ENCODE measurements at regions not wholly inside any gene's neighbourhood (a gene's known extent, or its start where the extent isn't known, plus 50 kb on each side); places are given as distances from the start of the nearest gene placed in this dataset.
"Not testable (repeated sequence)": the region's sequence is repeated elsewhere in the genome, so short reads cannot be mapped to it uniquely, and the experiment has no call there.

GRCh38 chr10:23493711-23494110 is 54.8 kb downstream of the OTUD1 start:
- DNase-seq (ENCODE audit: extremely low read depth in 1 of 2, low read depth in 1 of 2), result no peak

GRCh38 chr10:23496727-23497126 is 57.9 kb downstream of the OTUD1 start:
- no peak for DNase-seq (ENCODE audit: extremely low read depth in 1 of 2, low read depth in 1 of 2)

DNA sequence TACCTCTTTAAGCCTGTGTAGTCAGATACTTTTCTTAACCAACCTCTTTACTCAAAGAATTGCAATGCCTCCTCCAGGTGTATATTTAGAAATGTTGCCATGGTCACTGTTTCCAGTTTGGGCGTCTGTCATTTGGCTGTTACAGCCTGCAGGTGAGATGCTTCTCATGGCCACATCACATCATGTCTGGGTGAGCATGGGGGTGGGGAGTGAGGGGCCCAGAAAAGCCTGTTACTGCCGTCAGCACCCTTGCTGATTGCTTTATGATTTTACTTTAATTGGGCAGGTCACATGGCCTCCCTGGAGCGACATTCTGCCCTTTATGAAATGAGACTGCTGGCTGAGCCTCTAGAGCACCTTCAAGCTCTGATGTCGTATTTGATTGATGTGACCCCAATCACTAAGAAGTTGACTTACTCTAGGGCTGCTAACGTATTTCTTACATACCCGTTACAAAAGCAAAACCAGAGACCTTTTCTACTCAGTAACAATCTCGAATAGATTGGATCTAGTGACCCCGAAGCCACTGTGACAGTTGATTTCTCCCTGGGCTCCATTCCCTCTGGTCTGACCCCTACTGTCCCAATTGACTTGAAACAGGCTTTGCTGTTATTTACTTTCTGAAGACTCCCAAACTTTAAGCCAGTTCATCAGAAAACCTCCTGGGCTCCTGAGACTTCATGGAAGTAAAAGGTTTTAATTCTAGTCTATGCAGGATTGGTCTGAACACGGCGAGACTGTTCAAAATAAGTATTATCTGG is 60.7 kb downstream of the OTUD1 start:
- DNase-seq (ENCODE audit: extremely low read depth in 1 of 2, low read depth in 1 of 2), result no peak

DNA sequence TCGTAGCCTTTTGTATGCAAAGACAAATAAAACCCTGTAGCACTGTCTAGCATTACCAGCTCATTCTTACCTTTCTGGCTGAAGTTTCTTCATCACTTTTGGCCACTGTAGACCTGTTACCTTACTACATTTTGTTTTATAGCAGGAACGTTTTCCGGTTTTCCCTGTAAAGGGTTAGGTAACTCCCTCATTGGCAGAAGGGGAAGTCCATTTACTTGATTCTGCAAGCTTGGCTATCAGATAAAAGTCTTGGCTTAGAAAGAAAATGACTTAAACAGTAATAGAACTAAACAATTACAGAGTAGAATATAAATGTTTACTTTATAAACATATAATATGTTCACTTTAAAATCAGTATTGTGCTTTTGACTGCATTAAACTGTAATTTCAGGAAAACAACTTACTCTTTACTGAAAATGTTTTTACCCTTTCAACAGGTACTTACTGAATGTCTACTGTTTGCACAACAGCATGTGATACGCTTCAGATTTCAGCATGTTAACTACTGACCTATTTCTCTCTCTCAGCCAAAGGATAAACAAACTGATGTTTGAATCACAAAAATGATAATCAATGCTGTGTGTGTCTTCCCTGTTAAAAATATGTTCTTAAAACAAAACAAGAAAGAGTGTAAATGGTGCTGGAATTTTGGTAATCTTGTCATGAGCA is 67.1 kb downstream of the OTUD1 start:
- no peak for DNase-seq (ENCODE audit: extremely low read depth in 1 of 2, low read depth in 1 of 2)

DNA sequence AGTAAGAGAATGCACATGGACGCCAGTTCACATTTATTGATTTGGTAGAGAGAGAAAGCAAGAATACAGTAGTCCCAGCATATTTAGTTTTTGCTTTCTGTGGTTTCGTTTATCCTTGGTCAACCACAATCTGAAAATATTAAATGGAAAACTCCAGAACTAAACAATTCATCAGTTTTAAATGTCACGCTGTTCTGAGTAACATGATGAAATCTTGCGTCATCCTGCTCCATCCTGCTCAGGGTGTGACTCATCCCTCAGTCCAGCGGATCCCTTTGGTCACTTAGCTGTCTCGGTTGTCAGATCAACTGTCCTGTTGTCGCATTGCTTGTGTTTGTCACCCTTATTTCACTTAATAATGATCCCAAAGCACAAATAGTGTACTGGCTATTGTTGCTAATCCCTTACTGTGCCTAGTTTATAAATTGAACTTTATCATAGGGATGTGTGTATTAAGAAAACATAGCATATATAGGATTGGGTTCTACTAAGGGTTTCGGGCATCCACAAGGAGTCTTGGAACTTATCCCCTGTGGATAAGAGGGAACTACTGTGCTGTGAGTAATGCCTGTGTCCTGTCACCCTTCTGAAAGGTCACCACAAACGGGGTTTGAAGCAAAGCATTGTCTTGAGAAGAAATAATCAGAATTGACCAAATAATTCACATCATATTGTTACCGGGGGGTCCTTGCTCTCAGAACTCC is 73.6 kb downstream of the OTUD1 start:
- DNase-seq (ENCODE audit: extremely low read depth in 1 of 2, low read depth in 1 of 2), result no peak

DNA sequence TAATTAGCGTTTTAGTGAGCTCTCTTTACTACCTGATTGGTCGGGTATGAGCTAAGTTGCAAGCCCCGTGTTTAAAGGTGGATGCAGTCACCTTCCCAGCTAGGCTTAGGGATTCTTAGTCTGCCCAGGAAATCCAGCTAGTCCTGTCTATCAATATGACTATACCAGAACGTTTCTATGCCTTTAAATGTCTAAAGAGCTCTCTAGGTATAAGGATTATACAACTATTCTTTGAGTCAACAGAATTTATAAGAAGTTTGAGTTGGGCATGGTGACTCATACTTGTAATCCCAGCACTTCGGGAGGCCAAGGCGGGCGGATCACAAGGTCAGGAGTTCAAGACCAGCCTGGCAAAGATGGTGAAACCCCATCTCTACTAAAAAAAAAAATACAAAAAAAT is 74.7 kb downstream of the OTUD1 start:
- DNase-seq (ENCODE audit: extremely low read depth in 1 of 2, low read depth in 1 of 2), result not testable (repeated sequence)

DNA sequence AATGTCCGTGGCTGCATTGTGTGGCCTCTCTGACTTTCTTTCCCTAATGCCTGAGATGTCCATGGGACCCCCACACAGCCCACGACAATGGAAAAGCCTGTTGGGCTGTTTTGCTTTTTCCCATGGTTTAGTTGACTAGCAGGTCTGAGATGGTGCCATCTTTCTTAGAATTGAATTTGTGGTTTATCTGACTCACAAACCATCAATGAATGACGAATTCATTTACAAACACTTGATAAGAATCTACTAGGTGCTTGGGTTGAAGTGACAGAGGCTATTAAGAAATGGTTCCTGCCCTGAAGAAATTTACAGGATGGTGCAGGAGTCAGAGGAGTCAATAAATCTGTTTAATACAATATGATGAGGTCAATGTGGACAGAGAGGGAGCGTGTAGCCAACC is 75.4 kb downstream of the OTUD1 start:
- DNase-seq (ENCODE audit: extremely low read depth in 1 of 2, low read depth in 1 of 2), result no peak

- DNase-seq (ENCODE audit: extremely low read depth in 1 of 2, low read depth in 1 of 2), result no peak
These were observed 77.7 kb downstream of the OTUD1 start for GRCh38 chr10:23516530-23516929.

- no peak for DNase-seq (ENCODE audit: extremely low read depth in 1 of 2, low read depth in 1 of 2)
These were observed 78.3 kb downstream of the OTUD1 start for GRCh38 chr10:23517155-23517554.

DNA sequence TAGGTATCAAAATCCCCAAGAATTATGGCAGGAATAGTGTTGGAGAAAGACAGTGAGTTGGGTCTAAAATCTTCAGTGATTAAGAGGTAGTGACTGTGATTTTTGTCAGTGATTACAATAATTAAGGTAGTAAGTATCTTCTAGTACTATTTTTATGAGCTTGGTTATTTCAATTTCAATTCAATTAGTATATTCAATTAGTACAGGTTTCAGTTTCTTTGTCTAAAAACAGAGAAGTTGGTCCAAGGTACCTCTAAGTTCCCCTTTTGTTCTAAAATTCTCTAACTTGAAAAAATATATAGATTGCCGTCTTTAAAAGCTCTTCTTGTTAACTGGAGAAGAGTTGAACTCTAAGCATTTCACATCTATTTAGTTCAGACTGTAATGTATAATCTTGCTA is 82.9 kb downstream of the OTUD1 start:
- DNase-seq (ENCODE audit: extremely low read depth in 1 of 2, low read depth in 1 of 2), result no peak

- no peak for DNase-seq (ENCODE audit: extremely low read depth in 1 of 2, low read depth in 1 of 2)
These were observed 83.5 kb downstream of the OTUD1 start for GRCh38 chr10:23522345-23522744.

GRCh38 chr10:23523251-23523650 is 84.4 kb downstream of the OTUD1 start:
- DNase-seq (ENCODE audit: extremely low read depth in 1 of 2, low read depth in 1 of 2), result no peak

- no peak for DNase-seq (ENCODE audit: extremely low read depth in 1 of 2, low read depth in 1 of 2)
These were observed 86.5 kb downstream of the OTUD1 start for GRCh38 chr10:23525406-23525805.

DNA sequence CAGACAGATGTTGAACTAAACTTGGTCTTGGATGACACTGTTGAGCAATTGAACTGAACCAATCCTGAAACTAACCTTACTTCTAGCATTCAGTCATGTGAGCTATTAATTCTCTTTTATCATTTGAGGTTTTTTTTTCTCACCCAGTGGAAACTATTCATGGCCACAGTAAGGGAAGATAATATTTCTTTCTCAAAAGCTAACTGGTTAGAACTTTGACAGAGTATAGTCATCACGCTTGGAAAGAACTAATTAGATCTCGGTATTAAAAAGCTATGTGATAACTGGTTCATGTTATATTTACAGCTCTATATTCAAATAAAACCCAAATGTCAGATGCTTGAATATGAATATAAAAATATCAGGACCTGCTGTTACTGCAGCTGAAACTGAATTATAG is 89.5 kb downstream of the OTUD1 start:
- DNase-seq (ENCODE audit: extremely low read depth in 1 of 2, low read depth in 1 of 2), result no peak

GRCh38 chr10:23529625-23530024 is 90.8 kb downstream of the OTUD1 start:
- DNase-seq (ENCODE audit: extremely low read depth in 1 of 2, low read depth in 1 of 2), result no peak

GRCh38 chr10:23530079-23530478 is 91.2 kb downstream of the OTUD1 start:
- DNase-seq (ENCODE audit: extremely low read depth in 1 of 2, low read depth in 1 of 2), result no peak

- DNase-seq (ENCODE audit: extremely low read depth in 1 of 2, low read depth in 1 of 2), result no peak
These were observed 94.3 kb downstream of the OTUD1 start for GRCh38 chr10:23533212-23533611.

DNA sequence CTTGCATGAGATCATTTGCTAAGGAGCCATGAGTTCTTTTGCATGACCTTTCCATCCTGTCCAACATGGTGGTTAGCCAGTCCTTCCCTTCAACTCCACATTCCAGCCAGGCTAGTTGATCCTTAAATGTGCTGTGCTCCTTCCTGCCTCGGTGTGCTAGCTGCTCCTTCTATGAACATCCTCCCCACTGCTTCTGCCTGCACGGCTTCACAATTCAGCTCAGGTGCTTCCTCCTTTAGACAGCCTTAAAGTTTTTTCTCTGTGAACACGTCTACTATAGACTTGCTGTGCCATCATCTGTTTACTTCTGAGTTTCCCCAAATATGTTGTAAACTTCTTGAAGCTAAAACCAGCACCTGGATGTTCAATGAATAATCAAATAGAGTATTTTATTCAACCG is 95.5 kb downstream of the OTUD1 start:
- DNase-seq (ENCODE audit: extremely low read depth in 1 of 2, low read depth in 1 of 2), result no peak

- no peak for DNase-seq (ENCODE audit: extremely low read depth in 1 of 2, low read depth in 1 of 2)
These were observed 95.9 kb downstream of the OTUD1 start for GRCh38 chr10:23534761-23535160.

GRCh38 chr10:23535381-23535780 is 96.5 kb downstream of the OTUD1 start:
- DNase-seq (ENCODE audit: extremely low read depth in 1 of 2, low read depth in 1 of 2), result no peak

GRCh38 chr10:23538968-23539367 is 100.1 kb downstream of the OTUD1 start:
- DNase-seq (ENCODE audit: extremely low read depth in 1 of 2, low read depth in 1 of 2), result no peak

DNA sequence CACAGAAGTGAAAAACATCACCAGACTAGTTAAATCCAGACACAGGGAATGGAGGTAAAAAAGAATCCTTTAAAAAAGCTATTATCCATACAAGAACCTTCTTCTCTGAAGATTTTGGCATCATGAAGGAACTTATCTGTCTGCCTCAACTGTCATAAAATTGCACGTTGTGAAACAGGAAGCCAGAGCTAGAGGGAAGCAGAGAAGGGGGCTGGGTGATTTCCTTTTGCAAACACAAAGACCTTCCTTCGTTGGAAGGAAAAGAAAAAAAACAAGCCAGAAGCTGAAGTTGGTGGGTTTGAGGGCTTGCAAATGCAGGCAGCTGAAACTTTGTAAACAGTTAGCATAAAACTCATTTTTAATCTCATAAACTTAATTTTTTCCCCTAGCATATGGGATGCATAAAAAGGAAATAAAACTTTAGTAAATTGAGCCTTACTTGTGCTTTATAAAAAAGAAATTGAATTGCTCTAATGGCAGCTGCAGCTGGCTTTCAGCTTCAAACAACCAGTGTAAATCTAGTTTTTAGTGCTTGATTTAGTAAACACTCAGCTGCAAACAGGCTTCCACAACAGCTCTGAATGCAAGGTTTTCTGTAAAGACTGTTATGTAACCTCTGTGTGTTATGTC is 101.6 kb downstream of the OTUD1 start:
- no peak for DNase-seq (ENCODE audit: extremely low read depth in 1 of 2, low read depth in 1 of 2)
